GM12875 (cell line): ENCODE measurements at regions not wholly inside any gene's neighbourhood (a gene's known extent, or its start where the extent isn't known, plus 50 kb on each side); places are given as distances from the start of the nearest gene placed in this dataset.

Experiments used
- H3K4me3 ChIP-seq: one replicate; pipeline ENCODE4 v1.5.1; 2011; ENCODE audit warnings: low read depth, low read length, control low read depth
- TF ChIP-seq, protein P1 (sequence below): IDR thresholded peaks from 2 replicates; pipeline ENCODE4 v1.5.1; 2011; ENCODE audit warnings: low read depth, mild to moderate bottlenecking, control low read depth, inconsistent platforms, low read length, moderate library complexity, borderline replicate concordance; ENCODE audit not compliant: insufficient read depth

DNA sequence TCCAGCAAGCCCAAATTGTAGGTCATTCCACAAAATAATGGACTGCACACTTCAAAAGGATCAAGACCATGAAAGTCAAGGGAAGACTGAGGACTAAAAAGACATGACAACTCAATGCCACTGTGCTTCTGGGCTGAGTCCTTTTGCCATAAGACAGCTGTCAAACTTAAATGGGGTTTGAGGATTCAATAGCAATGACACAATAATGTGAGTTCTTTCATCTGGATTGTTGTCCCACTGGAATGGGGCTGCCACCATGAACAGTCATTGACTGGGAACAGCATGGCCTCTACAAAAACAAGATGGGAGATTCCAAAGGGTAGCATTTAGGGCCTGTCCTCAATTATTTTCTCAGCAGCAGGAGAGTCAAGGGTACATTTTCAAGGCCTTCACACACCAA, 118.5 kb downstream of the EN1 start:
- H3K4me3 ChIP-seq: no peak overlapping the region
- TF ChIP-seq, protein P1, sequence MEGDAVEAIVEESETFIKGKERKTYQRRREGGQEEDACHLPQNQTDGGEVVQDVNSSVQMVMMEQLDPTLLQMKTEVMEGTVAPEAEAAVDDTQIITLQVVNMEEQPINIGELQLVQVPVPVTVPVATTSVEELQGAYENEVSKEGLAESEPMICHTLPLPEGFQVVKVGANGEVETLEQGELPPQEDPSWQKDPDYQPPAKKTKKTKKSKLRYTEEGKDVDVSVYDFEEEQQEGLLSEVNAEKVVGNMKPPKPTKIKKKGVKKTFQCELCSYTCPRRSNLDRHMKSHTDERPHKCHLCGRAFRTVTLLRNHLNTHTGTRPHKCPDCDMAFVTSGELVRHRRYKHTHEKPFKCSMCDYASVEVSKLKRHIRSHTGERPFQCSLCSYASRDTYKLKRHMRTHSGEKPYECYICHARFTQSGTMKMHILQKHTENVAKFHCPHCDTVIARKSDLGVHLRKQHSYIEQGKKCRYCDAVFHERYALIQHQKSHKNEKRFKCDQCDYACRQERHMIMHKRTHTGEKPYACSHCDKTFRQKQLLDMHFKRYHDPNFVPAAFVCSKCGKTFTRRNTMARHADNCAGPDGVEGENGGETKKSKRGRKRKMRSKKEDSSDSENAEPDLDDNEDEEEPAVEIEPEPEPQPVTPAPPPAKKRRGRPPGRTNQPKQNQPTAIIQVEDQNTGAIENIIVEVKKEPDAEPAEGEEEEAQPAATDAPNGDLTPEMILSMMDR: no peak

DNA sequence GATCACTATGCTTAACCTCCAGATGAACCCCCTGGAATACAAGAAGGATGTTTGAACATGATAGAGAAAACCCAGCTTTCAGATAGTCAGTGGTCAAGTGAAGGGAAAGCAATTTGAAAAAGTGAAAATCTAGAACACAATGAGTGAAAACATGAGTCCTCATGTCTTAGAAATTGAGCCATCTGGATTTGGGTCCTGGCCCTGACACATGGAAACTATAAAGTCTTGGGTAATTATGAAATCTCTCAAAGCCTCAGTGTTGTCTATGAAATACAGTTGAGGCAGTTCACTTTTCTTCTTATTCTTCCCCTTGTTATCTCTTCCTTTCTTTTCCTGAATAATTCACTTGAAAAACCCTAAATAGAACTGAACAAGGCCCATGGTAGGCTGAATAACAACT, 120.6 kb downstream of the EN1 start:
- TF ChIP-seq, protein P1: no peak
- no peak overlapping the region for H3K4me3 ChIP-seq

DNA sequence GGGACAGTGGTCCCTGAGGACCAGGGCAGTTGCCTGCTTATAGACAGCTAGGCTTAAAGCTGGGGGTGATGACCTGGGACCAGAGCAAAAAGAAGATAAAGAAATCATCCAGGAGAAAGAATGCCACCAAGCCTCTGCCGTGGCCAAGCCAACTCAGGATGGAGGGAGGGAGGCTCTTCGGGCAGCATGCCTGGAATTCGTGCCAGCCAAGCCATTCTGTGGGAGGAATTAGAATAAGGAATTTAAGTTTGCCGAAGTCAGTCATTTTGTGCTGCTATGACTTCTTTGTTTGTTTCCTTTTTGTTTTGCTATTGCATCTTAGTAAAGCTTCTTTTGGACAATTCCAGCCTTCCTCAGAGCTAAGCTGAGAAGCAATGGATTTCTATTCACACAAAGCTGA, 124.1 kb downstream of the EN1 start:
- H3K4me3 ChIP-seq: no peak overlapping the region
- TF ChIP-seq, protein P1: no peak

DNA sequence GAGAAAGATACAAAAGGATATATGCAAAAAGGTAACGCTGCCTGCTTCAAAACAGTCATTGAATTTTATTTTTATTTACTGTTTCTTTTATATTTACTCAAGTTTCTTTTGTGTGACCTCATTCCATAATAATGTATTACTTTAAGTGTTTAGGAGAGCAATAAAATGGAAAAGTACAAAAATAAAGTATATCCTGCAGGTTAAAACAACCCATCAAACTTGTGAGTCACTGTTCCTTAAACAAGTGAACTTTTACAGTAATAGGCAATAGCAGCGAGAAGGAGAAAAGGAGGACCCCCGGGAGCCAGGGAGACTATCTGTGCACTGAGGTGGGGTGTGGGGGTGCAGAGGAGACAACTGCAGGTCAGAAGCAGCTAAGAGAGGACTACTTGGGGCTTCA, 124.5 kb downstream of the EN1 start:
- TF ChIP-seq, protein P1: no peak
- no peak overlapping the region for H3K4me3 ChIP-seq

DNA sequence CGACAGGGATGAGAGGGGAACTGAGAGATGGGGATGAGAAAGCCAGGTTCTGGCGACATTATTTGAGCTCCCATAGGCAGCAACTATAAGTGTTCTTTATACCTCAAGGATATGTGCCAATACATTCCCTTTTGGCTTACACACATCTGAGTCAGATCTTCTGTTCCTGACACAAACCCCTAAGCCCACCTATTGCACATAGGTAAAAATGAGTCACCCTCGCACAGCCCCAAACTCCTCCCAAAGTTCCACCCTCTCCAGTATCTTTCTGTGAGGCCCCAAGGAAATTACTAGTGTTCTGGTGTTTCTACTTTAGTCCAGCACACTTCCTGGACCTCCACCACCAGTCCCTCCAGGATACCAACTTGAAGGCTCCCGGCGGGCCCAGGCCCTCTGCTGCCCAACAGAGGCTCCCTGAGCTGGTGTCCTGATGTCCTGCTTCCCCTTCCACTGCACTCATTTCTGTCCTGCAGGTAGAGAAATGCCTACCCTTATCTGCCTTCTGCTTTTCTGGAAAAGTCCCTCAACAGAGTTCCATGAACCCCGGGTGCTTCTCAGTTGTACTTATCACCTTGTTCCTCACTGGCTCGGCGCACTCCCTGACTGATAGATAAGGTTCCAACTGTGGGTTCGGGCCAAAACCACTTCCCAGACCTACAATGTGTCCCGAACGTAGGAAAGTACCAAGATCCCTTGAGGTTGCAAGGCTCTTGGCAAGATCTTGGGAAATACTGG, 125.5 kb downstream of the EN1 start:
- TF ChIP-seq, protein P1: no peak
- H3K4me3 ChIP-seq: no peak overlapping the region

DNA sequence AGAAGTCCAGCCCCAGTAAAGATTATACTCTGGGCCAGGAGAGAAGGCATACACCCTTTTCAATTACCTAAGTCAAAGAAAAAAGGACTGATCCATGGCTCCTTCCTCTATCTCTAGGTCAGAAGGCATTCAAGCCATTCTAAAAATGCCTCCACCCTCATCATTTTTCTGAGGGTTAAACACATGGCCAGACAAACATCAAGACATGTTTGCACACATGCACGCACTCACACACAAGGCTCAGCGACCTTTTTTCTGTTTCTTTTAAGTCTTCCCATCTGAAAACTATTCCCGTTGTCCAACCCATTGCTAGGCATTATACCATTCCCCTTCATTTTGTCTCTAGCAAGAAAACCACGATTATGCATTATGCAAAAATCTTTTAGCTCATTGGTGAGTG, 126.6 kb downstream of the EN1 start:
- H3K4me3 ChIP-seq: no peak overlapping the region
- TF ChIP-seq, protein P1: no peak

DNA sequence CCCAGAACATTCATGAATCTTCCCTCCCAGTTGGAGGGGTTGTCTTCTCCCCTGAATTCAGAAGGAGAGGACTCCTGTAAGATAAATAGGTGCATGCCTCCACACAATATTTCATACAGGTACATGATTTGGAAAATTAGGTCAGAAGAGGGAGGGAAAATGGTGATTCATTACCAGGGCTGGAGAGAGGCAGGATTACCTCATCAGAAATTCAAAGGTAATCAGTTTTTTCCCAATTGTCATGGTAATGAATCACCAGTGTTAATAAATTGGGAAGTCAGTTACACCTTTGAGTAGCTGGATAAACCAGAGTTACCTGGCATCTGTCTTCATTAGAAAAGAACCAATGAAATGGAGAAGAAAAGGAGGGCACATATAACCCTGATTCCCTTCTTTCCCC, 128.5 kb downstream of the EN1 start:
- TF ChIP-seq, protein P1: no peak
- no peak overlapping the region for H3K4me3 ChIP-seq
